HepG2 (cell line): ENCODE measurements at regions not wholly inside any gene's neighbourhood (a gene's known extent, or its start where the extent isn't known, plus 50 kb on each side); places are given as distances from the start of the nearest gene placed in this dataset.
"Not testable (repeated sequence)": the region's sequence is repeated elsewhere in the genome, so short reads cannot be mapped to it uniquely, and the experiment has no call there.

Source experiments
- ATAC-seq: fragments of 200-7000 bp; cut with Tn5 transposase; 3 replicates; pipeline ENCODE4 v1.9.1; 2020; ENCODE audit warnings: mild to moderate bottlenecking, moderate library complexity
- BruUV-seq: library from RNA; stranded (reverse); fragments of 400-500 nt; replicated peaks from 2 replicates; lab custom pipeline; 2021; lab: Mats Ljungman, UMichigan
- CTCF ChIA-PET: fragments of 300-600 bp; formaldehyde crosslinking; extraction: SDS; loops from one replicate; lab custom pipeline; 2021; ENCODE audit warnings: low total read pairs, inconsistent platforms, low intra/inter-chr PET ratio; lab: Yijun Ruan, JAX
- POLR2A ChIA-PET: fragments of 350-600 bp; sonication (Branson Sonifier 250); formaldehyde crosslinking; loops from one replicate; lab custom pipeline; 2020; ENCODE audit warnings: antibody characterized with exemption, inconsistent platforms; lab: Yijun Ruan, JAX
- DNase-seq: peaks from one replicate; pipeline ENCODE4 v3.0.0-alpha.2; 2015; ENCODE audit warnings: low spot score
- FAIRE-seq: peaks from 3 replicates; lab custom pipeline; 2011; peaks lifted over from hg19 to GRCh38; lab: Jason Lieb, UNC
- H2AFZ ChIP-seq: one replicate; pipeline ENCODE4 v1.6.1; 2011; ENCODE audit warnings: low read length, inconsistent platforms
- H3K27ac ChIP-seq: fragments of 300-600 bp; 3 replicates; pipeline ENCODE4 v1.8.0; 2011; ENCODE audit warnings: mixed run types, mild to moderate bottlenecking, mixed read lengths, low read length, inconsistent platforms; ENCODE audit not compliant: insufficient read depth; ENCODE audit errors: extremely low read length
- H3K27me3 ChIP-seq, 2 experiments: fragments of 200-600 bp in 1 of 2; 2 replicates in 1 of 2; 3 replicates in 1 of 2; pipeline versions ENCODE4 v1.6.0 to v1.8.0; 2011; ENCODE audit warnings: low read length in 2 of 2, mild to moderate bottlenecking in 2 of 2, moderate library complexity in 2 of 2, inconsistent platforms in 1 of 2; ENCODE audit not compliant: insufficient read depth in 2 of 2, control insufficient read depth in 1 of 2
- H3K36me3 ChIP-seq, 2 experiments: fragments of 200-600 bp in 1 of 2; replicated peaks in 1 of 2; 2 replicates in 1 of 2; 3 replicates in 1 of 2; pipeline versions ENCODE4 v1.5.1 to v1.8.0; 2011; ENCODE audit warnings: low read length in 2 of 2, inconsistent platforms in 1 of 2; ENCODE audit not compliant: insufficient read depth in 2 of 2, control insufficient read depth in 1 of 2
- H3K4me1 ChIP-seq: 2 replicates; pipeline ENCODE4 v1.5.1; 2012; ENCODE audit warnings: low read length, inconsistent platforms; ENCODE audit not compliant: insufficient read depth
- H3K4me2 ChIP-seq: 2 replicates; pipeline ENCODE4 v1.6.0; 2011; ENCODE audit warnings: low read depth, low read length, inconsistent platforms
- H3K4me3 ChIP-seq, 3 experiments: fragments of 200-600 bp in 1 of 3; sonication (generic), shearing (Covaris generic) in 1 of 3; replicated peaks in 1 of 3; 2 replicates each; pipeline ENCODE4 v1.5.1; 2011 to 2016; ENCODE audit warnings: low read length in 3 of 3, inconsistent platforms in 2 of 3, low read depth in 2 of 3, mild to moderate bottlenecking in 2 of 3, control low read depth in 1 of 3, mixed read lengths in 1 of 3; ENCODE audit not compliant: insufficient read depth in 1 of 3
- H3K79me2 ChIP-seq: one replicate; pipeline ENCODE4 v1.6.1; 2011; ENCODE audit warnings: low read length, inconsistent platforms; ENCODE audit not compliant: insufficient read depth
- H3K9ac ChIP-seq: 2 replicates; pipeline ENCODE4 v1.6.0; 2011; ENCODE audit warnings: mild to moderate bottlenecking, low read depth, low read length, inconsistent platforms; ENCODE audit not compliant: insufficient read depth
- H3K9me3 ChIP-seq: 2 replicates; pipeline ENCODE4 v1.5.1; 2012; ENCODE audit warnings: mild to moderate bottlenecking, low read length
- H4K20me1 ChIP-seq: 2 replicates; pipeline ENCODE4 v1.6.0; 2011; ENCODE audit warnings: inconsistent platforms, mild to moderate bottlenecking, low read length, moderate library complexity; ENCODE audit not compliant: insufficient read depth
- SKI ChIP-seq: fragments of 450-650 bp; IDR thresholded peaks from one replicate; pipeline ENCODE4 v1.6.1; 2018; ENCODE audit warnings: mild to moderate bottlenecking; ENCODE audit not compliant: partially characterized antibody
- WGBS: methylation state at CpG from one replicate; pipeline ENCODE4 v1.1.6; 2017; ENCODE audit warnings: low lambda C conversion rate; 5-methylcytosine and 5-hydroxymethylcytosine counted together
- in situ Hi-C: cut with HindIII; loops from 2 replicates; pipeline ENCODE4 v1.10.0; 2017; ENCODE audit warnings: low pct_unique_long_range_greater_than_20kb; ENCODE audit not compliant: extremely low pct_ligation_motif_present
- intact Hi-C: fragments of 100-400 bp; cut with micrococcal nuclease; formaldehyde crosslinking; loops from one replicate; pipeline ENCODE4 v1.10.0; 2022; ENCODE audit not compliant: unreplicated experiment

GRCh38 chr21:8212986-8213550 lies 2308.3 kb upstream of the TPTE start:
- ATAC-seq, in situ Hi-C loops: not testable (repeated sequence)
- BruUV-seq, result TSS peak; percentile 65

GRCh38 chr21:8214539-8214938 lies 2306.8 kb upstream of the TPTE start:
- H3K4me3 ChIP-seq, H3K4me1 ChIP-seq, H3K36me3 ChIP-seq, H3K27ac ChIP-seq, H3K27me3 ChIP-seq, in situ Hi-C loops, BruUV-seq, H3K9me3 ChIP-seq, H4K20me1 ChIP-seq, DNase-seq, H3K4me2 ChIP-seq, POLR2A ChIA-PET, H3K79me2 ChIP-seq, CTCF ChIA-PET, ATAC-seq, H2AFZ ChIP-seq, FAIRE-seq, intact Hi-C loops, H3K9ac ChIP-seq: not testable (repeated sequence)
- WGBS, result 67% methylated on average over 30 of the region's 70 CpGs

More at GRCh38 chr21:8212986-8213550, 2308.3 kb upstream of the TPTE start:
- H3K36me3 ChIP-seq, H3K27me3 ChIP-seq, intact Hi-C loops, H3K4me1 ChIP-seq, H3K27ac ChIP-seq, CTCF ChIA-PET, H3K4me3 ChIP-seq, POLR2A ChIA-PET, DNase-seq, H4K20me1 ChIP-seq, H3K79me2 ChIP-seq, H3K4me2 ChIP-seq, H3K9ac ChIP-seq, FAIRE-seq, H3K9me3 ChIP-seq, H2AFZ ChIP-seq: not testable (repeated sequence)
- 53% methylated on average over 39 of the region's 111 CpGs for WGBS
- peak; percentile 21 for TF ChIP-seq SKI
